Posterior vena cava (tissue), 2 donors: ENCODE measurements at regions not wholly inside any gene's neighbourhood (a gene's known extent, or its start where the extent isn't known, plus 50 kb on each side); places are given as distances from the start of the nearest gene placed in this dataset.
"Not testable (repeated sequence)": the region's sequence is repeated elsewhere in the genome, so short reads cannot be mapped to it uniquely, and the experiment has no call there.

Experiments
- DNase-seq: peaks from one replicate; pipeline ENCODE4 v3.0.0-alpha.2; 2020; ENCODE audit warnings: low spot score
- intact Hi-C, 2 donors: fragments of 100-400 bp; cut with DNase I; formaldehyde crosslinking; loops; one replicate each; pipeline versions ENCODE4 v1.14.1 to v1.14.2; 2022 to 2023
- donor health status: DM: yes; HTN: yes; CAD: no.
- donor health status: DM: yes; HTN: yes; CAD: no.

- intact Hi-C loops = no loop called here
- no peak for DNase-seq
Observed at GRCh38 chr12:127161466-127161865, 1105.5 kb upstream of the TMEM132C start.

GRCh38 chr12:127162307-127162706, 1104.7 kb upstream of the TMEM132C start:
- no peak for DNase-seq
- intact Hi-C loops = no loop called here

GRCh38 chr12:127162902-127163301, 1104.1 kb upstream of the TMEM132C start:
- no peak for DNase-seq
- intact Hi-C loops = no loop called here

GRCh38 chr12:127165567-127166392, 1101.2 kb upstream of the TMEM132C start:
- intact Hi-C loops = no loop called here

GRCh38 chr12:127169321-127170181, 1097.4 kb upstream of the TMEM132C start:
- intact Hi-C loops = no loop called here
- no peak for DNase-seq

More at GRCh38 chr12:127165567-127166392, 1101.2 kb upstream of the TMEM132C start:
- peak; percentile 94 for DNase-seq

- intact Hi-C loops = no loop called here
- DNase-seq = no peak
Observed at GRCh38 chr12:127170226-127171180, 1096.5 kb upstream of the TMEM132C start.

GRCh38 chr12:127172861-127173260, 1094.1 kb upstream of the TMEM132C start:
- intact Hi-C loops = no loop called here
- no peak for DNase-seq

GRCh38 chr12:127173971-127174370, 1093.0 kb upstream of the TMEM132C start:
- intact Hi-C loops, DNase-seq: not testable (repeated sequence)

- intact Hi-C loops = no loop called here
- DNase-seq = no peak
Observed at GRCh38 chr12:127174881-127175280, 1092.1 kb upstream of the TMEM132C start.

GRCh38 chr12:127175361-127175760, 1091.6 kb upstream of the TMEM132C start:
- DNase-seq = no peak
- intact Hi-C loops = no loop called here

- intact Hi-C loops = no loop called here
- DNase-seq = no peak
Observed at GRCh38 chr12:127176804-127177203, 1090.2 kb upstream of the TMEM132C start.

GRCh38 chr12:127178052-127178451, 1088.9 kb upstream of the TMEM132C start:
- intact Hi-C loops = no loop called here

GRCh38 chr12:127178463-127178862, 1088.5 kb upstream of the TMEM132C start:
- DNase-seq = no peak
- intact Hi-C loops = no loop called here

More at GRCh38 chr12:127178052-127178451, 1088.9 kb upstream of the TMEM132C start:
- no peak for DNase-seq

GRCh38 chr12:127179176-127179575, 1087.8 kb upstream of the TMEM132C start:
- no peak for DNase-seq
- intact Hi-C loops = no loop called here

GRCh38 chr12:127182018-127182417, 1085.0 kb upstream of the TMEM132C start:
- DNase-seq = no peak
- intact Hi-C loops = no loop called here

- intact Hi-C loops = no loop called here
- no peak for DNase-seq
Observed at GRCh38 chr12:127189992-127190391, 1077.0 kb upstream of the TMEM132C start.

GRCh38 chr12:127191129-127191528, 1075.8 kb upstream of the TMEM132C start:
- intact Hi-C loops = no loop called here
- DNase-seq = no peak

- intact Hi-C loops = no loop called here
- DNase-seq = no peak
Observed at GRCh38 chr12:127192391-127192790, 1074.6 kb upstream of the TMEM132C start.

GRCh38 chr12:127193341-127193740, 1073.6 kb upstream of the TMEM132C start:
- no peak for DNase-seq
- intact Hi-C loops = no loop called here
